HCT116 (cell line): ENCODE measurements at regions not wholly inside any gene's neighbourhood (a gene's known extent, or its start where the extent isn't known, plus 50 kb on each side); places are given as distances from the start of the nearest gene placed in this dataset.

Experiments used
- ATAC-seq: fragments of 200-7000 bp; cut with Tn5 transposase; 2 replicates; pipeline ENCODE4 v1.9.1; 2020; ENCODE audit warnings: mild to moderate bottlenecking, moderate library complexity
- BruUV-seq: library from RNA; stranded (reverse); fragments of 400-500 nt; replicated peaks from 2 replicates; lab custom pipeline; 2021; lab: Mats Ljungman, UMichigan
- CTCF ChIA-PET: fragments of 300-600 bp; sonication (Branson Sonifier 250); formaldehyde crosslinking; loops from one replicate; lab custom pipeline; 2021; ENCODE audit warnings: antibody characterized with exemption; lab: Charles Lee
- POLR2A ChIA-PET: fragments of 300-600, 350-600 bp; sonication (Branson Sonifier 250); formaldehyde crosslinking; loops from one replicate; lab custom pipeline; 2021; ENCODE audit warnings: antibody characterized with exemption; lab: Charles Lee
- RAD21 ChIA-PET, 2 experiments: fragments of 300-600 bp; sonication (Branson Sonifier 250); formaldehyde crosslinking; loops; one replicate each; lab custom pipeline; 2023; ENCODE audit warnings: low total read pairs in 2 of 2; ENCODE audit not compliant: uncharacterized antibody in 2 of 2, unreplicated experiment in 2 of 2, low non-redundant PET in 1 of 2; lab: Charles Lee
- DNase-seq: peaks from one replicate; pipeline ENCODE4 v3.0.0-alpha.2; 2010; ENCODE audit warnings: low read depth, low spot score
- H2AFZ ChIP-seq: fragments of 200-600 bp; shearing (Covaris generic), sonication (generic); 2 replicates; pipeline ENCODE4 v1.6.1; 2017; ENCODE audit warnings: low read depth, mixed run types, mixed read lengths, antibody characterized with exemption, low read length; ENCODE audit not compliant: poor library complexity, severe bottlenecking
- H3K27ac ChIP-seq: 2 replicates; pipeline ENCODE4 v1.5.1; 2012; ENCODE audit warnings: low read depth, low read length
- H3K27me3 ChIP-seq: fragments of 200-600 bp; sonication (generic); 2 replicates; pipeline ENCODE4 v1.6.1; 2016; ENCODE audit warnings: mixed run types, low read length, mixed read lengths; ENCODE audit not compliant: insufficient read depth
- H3K36me3 ChIP-seq, 2 experiments: fragments of 200-500 bp in 1 of 2; fragments of 200-600 bp in 1 of 2; sonication (Bioruptor generic) in 1 of 2; sonication (generic) in 1 of 2; 2 replicates each; pipeline versions ENCODE4 v1.5.1 to v1.6.1; 2014 to 2016; ENCODE audit warnings: low read length in 2 of 2, inconsistent platforms in 1 of 2, mixed read lengths in 1 of 2, mixed run types in 1 of 2; ENCODE audit not compliant: insufficient read depth in 2 of 2, control insufficient read depth in 1 of 2
- H3K4me1 ChIP-seq, 2 experiments: fragments of 200-600 bp in 1 of 2; sonication (generic) in 1 of 2; 2 replicates each; pipeline versions ENCODE4 v1.5.1 to v1.6.1; 2012 to 2017; ENCODE audit warnings: low read length in 2 of 2, inconsistent platforms in 1 of 2, mild to moderate bottlenecking in 1 of 2, mixed read lengths in 1 of 2, mixed run types in 1 of 2, moderate library complexity in 1 of 2; ENCODE audit not compliant: insufficient read depth in 2 of 2, control insufficient read depth in 1 of 2
- H3K4me2 ChIP-seq: fragments of 200-600 bp; sonication (generic); 2 replicates; pipeline ENCODE4 v1.6.1; 2017; ENCODE audit warnings: mixed run types, low read length, mixed read lengths
- H3K4me3 ChIP-seq, 2 experiments: fragments of 200-600 bp in 1 of 2; sonication (generic) in 1 of 2; replicated peaks in 1 of 2; 2 replicates each; pipeline ENCODE4 v1.5.1; 2011 to 2016; ENCODE audit warnings: low read length in 2 of 2, control low read depth in 1 of 2, low read depth in 1 of 2, mild to moderate bottlenecking in 1 of 2, mixed read lengths in 1 of 2, mixed run types in 1 of 2
- H3K79me2 ChIP-seq: fragments of 200-600 bp; sonication (generic); 2 replicates; pipeline ENCODE4 v1.6.1; 2017; ENCODE audit warnings: mild to moderate bottlenecking, mixed run types, low read length, moderate library complexity, mixed read lengths; ENCODE audit not compliant: insufficient read depth
- H3K9ac ChIP-seq: fragments of 200-600 bp; sonication (generic); 2 replicates; pipeline ENCODE4 v1.6.1; 2016; ENCODE audit warnings: low read length, mixed read lengths
- H3K9me2 ChIP-seq: fragments of 200-600 bp; sonication (generic), shearing (Covaris generic); 2 replicates; pipeline ENCODE4 v1.6.1; 2017; ENCODE audit warnings: mixed run types, mild to moderate bottlenecking, moderate library complexity; ENCODE audit not compliant: insufficient read depth
- H3K9me3 ChIP-seq, 2 experiments: fragments of 200-500 bp in 1 of 2; fragments of 200-600 bp in 1 of 2; sonication (Bioruptor generic) in 1 of 2; sonication (generic) in 1 of 2; 2 replicates each; pipeline ENCODE4 v1.6.1; 2014 to 2017; ENCODE audit warnings: low read length in 2 of 2, mixed read lengths in 2 of 2, inconsistent platforms in 1 of 2, low read depth in 1 of 2, mild to moderate bottlenecking in 1 of 2, mixed run types in 1 of 2, moderate library complexity in 1 of 2; ENCODE audit not compliant: control insufficient read depth in 1 of 2, insufficient read depth in 1 of 2
- H4K20me1 ChIP-seq: fragments of 200-600 bp; sonication (generic), shearing (Covaris generic); 2 replicates; pipeline ENCODE4 v1.6.1; 2017; ENCODE audit warnings: mixed run types, mild to moderate bottlenecking, moderate library complexity; ENCODE audit not compliant: insufficient read depth
- CBX3 ChIP-seq: IDR thresholded peaks from 2 replicates; pipeline ENCODE4 v1.6.1; 2012; ENCODE audit warnings: low read depth
- EGR1 ChIP-seq: IDR thresholded peaks from 2 replicates; pipeline ENCODE4 v1.6.1; 2012; ENCODE audit warnings: low read depth
- EZH2 ChIP-seq: fragments of 200-600 bp; sonication (generic); IDR thresholded peaks from 2 replicates; pipeline ENCODE4 v1.6.1; 2017; ENCODE audit warnings: antibody characterized with exemption, mixed run types
- FOSL1 ChIP-seq: IDR thresholded peaks from 2 replicates; pipeline ENCODE4 v1.6.1; 2012; ENCODE audit warnings: low read depth
- JUND ChIP-seq: IDR thresholded peaks from 2 replicates; pipeline ENCODE4 v1.6.1; 2012
- RAD21 ChIP-seq: IDR thresholded peaks from 2 replicates; pipeline ENCODE4 v1.6.1; 2012; ENCODE audit warnings: low read depth, mild to moderate bottlenecking
- TCF7L2 ChIP-seq: IDR thresholded peaks from 2 replicates; pipeline ENCODE4 v1.7.0; 2011; ENCODE audit warnings: borderline replicate concordance, inconsistent platforms; ENCODE audit not compliant: insufficient read depth, insufficient read length; ENCODE audit errors: extremely low read depth
- YY1 ChIP-seq: IDR thresholded peaks from 2 replicates; pipeline ENCODE4 v1.6.1; 2011; ENCODE audit warnings: low read length, low read depth, moderate library complexity, mild to moderate bottlenecking; ENCODE audit not compliant: insufficient replicate concordance; ENCODE audit errors: extremely low read depth
- ZFX ChIP-seq: fragments of 450-650 bp; IDR thresholded peaks from 2 replicates; pipeline ENCODE4 v1.6.1; 2017
- intact Hi-C: fragments of 100-400 bp; cut with micrococcal nuclease; formaldehyde crosslinking; loops from 2 replicates; pipeline ENCODE4 v1.10.0; 2022
- TF ChIP-seq, protein P1 (sequence below): IDR thresholded peaks from 2 replicates; pipeline ENCODE4 v1.6.1; 2012
- TF ChIP-seq, protein P2 (sequence below): IDR thresholded peaks from 2 replicates; pipeline ENCODE4 v1.6.1; 2012
- TF ChIP-seq, protein P3 (sequence below), 3 experiments: fragments of 200-600 bp in 1 of 3; sonication (generic) in 1 of 3; IDR thresholded peaks in 2 of 3; conservative IDR thresholded peaks in 1 of 3; 2 replicates each; pipeline ENCODE4 v1.5.1; 2012 to 2017; ENCODE audit warnings: low read depth in 2 of 3, low read length in 2 of 3, antibody characterized with exemption in 1 of 3, borderline replicate concordance in 1 of 3, control low read depth in 1 of 3, mild to moderate bottlenecking in 1 of 3, mixed read lengths in 1 of 3, mixed run types in 1 of 3, moderate library complexity in 1 of 3; ENCODE audit not compliant: insufficient read depth in 1 of 3
- TF ChIP-seq, protein P4 (sequence below): IDR thresholded peaks from 2 replicates; pipeline ENCODE4 v1.6.1; 2012; ENCODE audit warnings: low read depth

DNA sequence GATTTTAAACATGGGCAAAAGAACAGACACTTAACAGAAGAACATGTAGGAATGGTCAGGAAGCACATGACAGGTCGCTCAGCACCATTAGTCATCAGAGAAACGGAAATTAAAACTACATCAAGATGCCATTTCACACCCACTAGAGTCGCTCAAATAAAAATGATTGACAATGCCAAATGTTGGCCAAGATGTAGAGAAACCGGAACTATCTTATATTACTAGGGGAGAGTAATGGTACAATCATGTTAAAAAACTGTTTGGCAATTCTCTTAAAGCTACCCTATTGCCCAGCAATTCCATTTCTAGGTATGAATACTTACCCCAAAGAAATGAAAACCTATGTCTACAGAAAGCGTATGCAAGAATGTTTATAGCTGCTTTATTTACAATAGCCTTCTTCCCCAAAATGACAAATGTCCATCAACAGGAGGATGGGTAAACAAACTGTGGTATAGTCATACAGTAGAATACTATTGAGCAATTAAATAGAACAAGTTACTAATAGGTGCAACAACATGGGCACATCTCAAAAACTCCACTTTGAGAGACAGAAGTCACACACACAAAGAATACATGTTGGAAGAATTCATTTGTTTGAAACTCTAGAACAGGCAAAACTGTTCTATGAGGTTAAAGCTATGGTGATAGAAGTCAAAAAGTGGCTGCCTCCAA lies 92.8 kb downstream of the ETS2 start (continued):
- TF ChIP-seq CBX3 = no peak
- TF ChIP-seq, protein P1, sequence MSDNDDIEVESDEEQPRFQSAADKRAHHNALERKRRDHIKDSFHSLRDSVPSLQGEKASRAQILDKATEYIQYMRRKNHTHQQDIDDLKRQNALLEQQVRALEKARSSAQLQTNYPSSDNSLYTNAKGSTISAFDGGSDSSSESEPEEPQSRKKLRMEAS = no peak

DNA sequence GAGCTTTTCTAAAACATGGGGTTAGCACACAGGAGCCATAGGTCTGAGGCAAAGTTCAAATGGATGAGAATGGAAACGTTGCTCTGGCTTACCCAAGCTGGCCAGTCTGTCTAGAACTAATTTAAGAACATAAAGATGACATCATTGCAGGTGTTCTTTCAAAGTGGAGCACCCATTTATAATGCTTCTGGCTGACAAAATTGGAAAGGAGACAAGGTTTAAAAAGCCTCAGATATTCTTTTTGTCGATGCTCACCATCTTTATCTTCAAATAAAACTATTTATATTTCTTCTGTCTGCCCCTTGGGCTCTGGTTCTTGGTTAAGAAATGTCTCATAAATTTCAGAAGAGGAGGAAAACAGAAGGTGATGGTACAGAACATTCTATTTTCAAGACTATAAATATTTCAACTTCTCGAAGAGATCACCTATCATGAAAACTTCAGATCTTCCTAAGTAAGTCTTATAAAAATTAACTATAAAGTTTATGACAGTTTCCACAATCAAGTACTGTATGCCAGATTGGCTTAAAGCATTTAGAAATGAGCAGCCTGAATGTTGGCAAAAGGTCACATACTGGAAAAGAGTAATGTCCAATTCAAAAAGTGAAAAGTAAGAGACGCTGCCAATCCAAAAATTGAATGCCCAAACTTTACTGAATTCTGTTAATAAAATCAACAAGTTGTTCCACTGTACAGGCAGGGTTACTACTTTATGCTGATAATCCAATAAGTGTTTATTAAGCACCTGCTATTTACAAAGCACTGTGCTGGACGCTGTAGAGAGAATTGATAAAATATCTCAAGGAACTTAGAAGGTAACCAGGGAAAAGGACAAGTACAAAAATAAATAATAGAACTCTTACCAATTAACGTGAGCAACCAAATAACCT lies 92.0 kb downstream of the ETS2 start:
- Histone ChIP-seq H3K9me3 (no peaks in the 10 kb centered on the region), H3K79me2 (no peaks in the 10 kb centered on the region), H3K4me1 (no peaks in the 10 kb centered on the region), H3K27me3 (no peaks in the 10 kb centered on the region), H3K9ac (no peak overlapping the region), H4K20me1 (no peaks in the 10 kb centered on the region), H2AFZ (no peak overlapping the region), H3K4me2 (no peak overlapping the region), H3K9me2 (no peaks in the 10 kb centered on the region), H3K36me3 (no peaks in the 10 kb centered on the region), H3K4me3 (no peak overlapping the region), H3K27ac (no peak overlapping the region)
- ChIA-PET RAD21 (no interaction called here), POLR2A (no interaction called here), CTCF (no interaction called here)
- intact Hi-C loops = no loop called here
- DNase-seq (no peak), ATAC-seq (no peak)
- TF ChIP-seq, protein P2, sequence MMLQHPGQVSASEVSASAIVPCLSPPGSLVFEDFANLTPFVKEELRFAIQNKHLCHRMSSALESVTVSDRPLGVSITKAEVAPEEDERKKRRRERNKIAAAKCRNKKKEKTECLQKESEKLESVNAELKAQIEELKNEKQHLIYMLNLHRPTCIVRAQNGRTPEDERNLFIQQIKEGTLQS = no peak
- TF ChIP-seq YY1 (no peak), EGR1 (no peak), JUND (no peak), ZFX (no peak), RAD21 (no peak), TCF7L2 (no peak), FOSL1 (no peak), EZH2 (no peak)
- TF ChIP-seq, protein P1 = no peak
- TF ChIP-seq, protein P3, sequence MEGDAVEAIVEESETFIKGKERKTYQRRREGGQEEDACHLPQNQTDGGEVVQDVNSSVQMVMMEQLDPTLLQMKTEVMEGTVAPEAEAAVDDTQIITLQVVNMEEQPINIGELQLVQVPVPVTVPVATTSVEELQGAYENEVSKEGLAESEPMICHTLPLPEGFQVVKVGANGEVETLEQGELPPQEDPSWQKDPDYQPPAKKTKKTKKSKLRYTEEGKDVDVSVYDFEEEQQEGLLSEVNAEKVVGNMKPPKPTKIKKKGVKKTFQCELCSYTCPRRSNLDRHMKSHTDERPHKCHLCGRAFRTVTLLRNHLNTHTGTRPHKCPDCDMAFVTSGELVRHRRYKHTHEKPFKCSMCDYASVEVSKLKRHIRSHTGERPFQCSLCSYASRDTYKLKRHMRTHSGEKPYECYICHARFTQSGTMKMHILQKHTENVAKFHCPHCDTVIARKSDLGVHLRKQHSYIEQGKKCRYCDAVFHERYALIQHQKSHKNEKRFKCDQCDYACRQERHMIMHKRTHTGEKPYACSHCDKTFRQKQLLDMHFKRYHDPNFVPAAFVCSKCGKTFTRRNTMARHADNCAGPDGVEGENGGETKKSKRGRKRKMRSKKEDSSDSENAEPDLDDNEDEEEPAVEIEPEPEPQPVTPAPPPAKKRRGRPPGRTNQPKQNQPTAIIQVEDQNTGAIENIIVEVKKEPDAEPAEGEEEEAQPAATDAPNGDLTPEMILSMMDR (IDR thresholded peaks at IDR 0.05 in 2 of 3, conservative IDR thresholded peaks at IDR 0.05 in 1 of 3; ENCODE audit: borderline replicate concordance in 1 of 3, insufficient read depth in 1 of 3, low read depth in 2 of 3, low read length in 2 of 3) = no peak
- TF ChIP-seq, protein P4, sequence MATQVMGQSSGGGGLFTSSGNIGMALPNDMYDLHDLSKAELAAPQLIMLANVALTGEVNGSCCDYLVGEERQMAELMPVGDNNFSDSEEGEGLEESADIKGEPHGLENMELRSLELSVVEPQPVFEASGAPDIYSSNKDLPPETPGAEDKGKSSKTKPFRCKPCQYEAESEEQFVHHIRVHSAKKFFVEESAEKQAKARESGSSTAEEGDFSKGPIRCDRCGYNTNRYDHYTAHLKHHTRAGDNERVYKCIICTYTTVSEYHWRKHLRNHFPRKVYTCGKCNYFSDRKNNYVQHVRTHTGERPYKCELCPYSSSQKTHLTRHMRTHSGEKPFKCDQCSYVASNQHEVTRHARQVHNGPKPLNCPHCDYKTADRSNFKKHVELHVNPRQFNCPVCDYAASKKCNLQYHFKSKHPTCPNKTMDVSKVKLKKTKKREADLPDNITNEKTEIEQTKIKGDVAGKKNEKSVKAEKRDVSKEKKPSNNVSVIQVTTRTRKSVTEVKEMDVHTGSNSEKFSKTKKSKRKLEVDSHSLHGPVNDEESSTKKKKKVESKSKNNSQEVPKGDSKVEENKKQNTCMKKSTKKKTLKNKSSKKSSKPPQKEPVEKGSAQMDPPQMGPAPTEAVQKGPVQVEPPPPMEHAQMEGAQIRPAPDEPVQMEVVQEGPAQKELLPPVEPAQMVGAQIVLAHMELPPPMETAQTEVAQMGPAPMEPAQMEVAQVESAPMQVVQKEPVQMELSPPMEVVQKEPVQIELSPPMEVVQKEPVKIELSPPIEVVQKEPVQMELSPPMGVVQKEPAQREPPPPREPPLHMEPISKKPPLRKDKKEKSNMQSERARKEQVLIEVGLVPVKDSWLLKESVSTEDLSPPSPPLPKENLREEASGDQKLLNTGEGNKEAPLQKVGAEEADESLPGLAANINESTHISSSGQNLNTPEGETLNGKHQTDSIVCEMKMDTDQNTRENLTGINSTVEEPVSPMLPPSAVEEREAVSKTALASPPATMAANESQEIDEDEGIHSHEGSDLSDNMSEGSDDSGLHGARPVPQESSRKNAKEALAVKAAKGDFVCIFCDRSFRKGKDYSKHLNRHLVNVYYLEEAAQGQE = no peak
- no TSS peak for BruUV-seq
